ENCODE measurements at regions not wholly inside any gene's neighbourhood (a gene's known extent, or its start where the extent isn't known, plus 50 kb on each side); places are given as distances from the start of the nearest gene placed in this dataset.

GRCh38 chr11:129652835-129653234 is 162.8 kb upstream of the TMEM45B start:
- H3K4me1 ChIP-seq (ENCODE audit: control insufficient read depth, insufficient read depth, low read length): no peaks in the 10 kb centered on the region
- no peak for DNase-seq (ENCODE audit: low read depth, low spot score)
- in situ Hi-C loops (cut with HindIII; ENCODE audit: low pct_unique_long_range_greater_than_20kb, low sequenced_read_pairs) (no loop called here), intact Hi-C loops (cut with micrococcal nuclease; ENCODE audit: unreplicated experiment) (no loop called here)
- no peak overlapping the region for H3K4me3 ChIP-seq (ENCODE audit: low read depth in 2 of 2, low read length in 2 of 2)
- ChIA-PET CTCF (no interaction called here), POLR2A (no interaction called here)
- H3K36me3 ChIP-seq (ENCODE audit: control insufficient read depth, insufficient read depth, low read length): no peaks in the 10 kb centered on the region
- TF ChIP-seq, protein P1, sequence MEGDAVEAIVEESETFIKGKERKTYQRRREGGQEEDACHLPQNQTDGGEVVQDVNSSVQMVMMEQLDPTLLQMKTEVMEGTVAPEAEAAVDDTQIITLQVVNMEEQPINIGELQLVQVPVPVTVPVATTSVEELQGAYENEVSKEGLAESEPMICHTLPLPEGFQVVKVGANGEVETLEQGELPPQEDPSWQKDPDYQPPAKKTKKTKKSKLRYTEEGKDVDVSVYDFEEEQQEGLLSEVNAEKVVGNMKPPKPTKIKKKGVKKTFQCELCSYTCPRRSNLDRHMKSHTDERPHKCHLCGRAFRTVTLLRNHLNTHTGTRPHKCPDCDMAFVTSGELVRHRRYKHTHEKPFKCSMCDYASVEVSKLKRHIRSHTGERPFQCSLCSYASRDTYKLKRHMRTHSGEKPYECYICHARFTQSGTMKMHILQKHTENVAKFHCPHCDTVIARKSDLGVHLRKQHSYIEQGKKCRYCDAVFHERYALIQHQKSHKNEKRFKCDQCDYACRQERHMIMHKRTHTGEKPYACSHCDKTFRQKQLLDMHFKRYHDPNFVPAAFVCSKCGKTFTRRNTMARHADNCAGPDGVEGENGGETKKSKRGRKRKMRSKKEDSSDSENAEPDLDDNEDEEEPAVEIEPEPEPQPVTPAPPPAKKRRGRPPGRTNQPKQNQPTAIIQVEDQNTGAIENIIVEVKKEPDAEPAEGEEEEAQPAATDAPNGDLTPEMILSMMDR (IDR thresholded peaks at IDR 0.05): no peak
- TF ChIP-seq REST (IDR thresholded peaks at IDR 0.05; ENCODE audit: insufficient read depth in 1 of 2, low read depth in 2 of 2, low read length in 1 of 2) (no peak), TCF7L2 (IDR thresholded peaks at IDR 0.05; ENCODE audit: low read depth, low read length) (no peak), SIN3A (IDR thresholded peaks at IDR 0.05; ENCODE audit: borderline replicate concordance, insufficient read depth, low read depth, low read length) (no peak), POLR2AphosphoS5 (IDR thresholded peaks at IDR 0.05; ENCODE audit: low read depth, low read length) (no peak)
- peaks cover 4% of the 10 kb centered on the region; the same call in 1 of the 2 replicates for H3K9me3 ChIP-seq (ENCODE audit: control insufficient read depth, insufficient read depth, low read depth, low read length)
- ATAC-seq: no peak
- no TSS peak for BruUV-seq (replicated peaks)
- H3K27me3 ChIP-seq (ENCODE audit: control insufficient read depth, insufficient read depth, low read length): no peaks in the 10 kb centered on the region
- H3K27ac ChIP-seq (ENCODE audit: low read length): no peak overlapping the region

GRCh38 chr11:129655247-129655832 is 160.3 kb upstream of the TMEM45B start:
- in situ Hi-C loops (cut with HindIII; ENCODE audit: low pct_unique_long_range_greater_than_20kb, low sequenced_read_pairs): no loop called here
- Histone ChIP-seq H3K4me1 (ENCODE audit: control insufficient read depth, insufficient read depth, low read length) (no peaks in the 10 kb centered on the region), H3K27ac (ENCODE audit: low read length) (no peak overlapping the region), H3K36me3 (ENCODE audit: control insufficient read depth, insufficient read depth, low read length) (no peaks in the 10 kb centered on the region), H3K27me3 (ENCODE audit: control insufficient read depth, insufficient read depth, low read length) (no peaks in the 10 kb centered on the region), H3K9me3 (ENCODE audit: control insufficient read depth, insufficient read depth, low read depth, low read length) (peaks cover 4% of the 10 kb centered on the region; the same call in 1 of the 2 replicates), H3K4me3 (ENCODE audit: low read depth in 2 of 2, low read length in 2 of 2) (no peak overlapping the region)
- no peak for DNase-seq (ENCODE audit: low read depth, low spot score)
- TF ChIP-seq REST (IDR thresholded peaks at IDR 0.05; ENCODE audit: insufficient read depth in 1 of 2, low read depth in 2 of 2, low read length in 1 of 2) (no peak), TCF7L2 (IDR thresholded peaks at IDR 0.05; ENCODE audit: low read depth, low read length) (no peak), POLR2AphosphoS5 (IDR thresholded peaks at IDR 0.05; ENCODE audit: low read depth, low read length) (no peak), SIN3A (IDR thresholded peaks at IDR 0.05; ENCODE audit: borderline replicate concordance, insufficient read depth, low read depth, low read length) (no peak)
- TF ChIP-seq, protein P1 (IDR thresholded peaks at IDR 0.05): no peak
- POLR2A ChIA-PET: no interaction called here
- BruUV-seq (replicated peaks): no TSS peak
- no peak for ATAC-seq
- intact Hi-C loops (cut with micrococcal nuclease; ENCODE audit: unreplicated experiment): no loop called here
- CTCF ChIA-PET: no interaction called here
